Astrocyte of the spinal cord (primary cell): ENCODE measurements at regions not wholly inside any gene's neighbourhood (a gene's known extent, or its start where the extent isn't known, plus 50 kb on each side); places are given as distances from the start of the nearest gene placed in this dataset.

Experiments
- DNase-seq: peaks from one replicate; pipeline ENCODE4 v3.0.0; 2011; ENCODE audit warnings: low read depth, low spot score
- H3K4me3 ChIP-seq: 2 replicates; pipeline ENCODE4 v1.5.1; 2011; ENCODE audit warnings: low read depth, mild to moderate bottlenecking, low read length, moderate library complexity
- in situ Hi-C: cut with HindIII; loops from 2 replicates; pipeline ENCODE4 v1.10.0; 2017; ENCODE audit warnings: low sequenced_read_pairs
- TF ChIP-seq, protein P1 (sequence below): IDR thresholded peaks from 2 replicates; pipeline ENCODE4 v1.5.1; 2012; ENCODE audit warnings: low read depth, mild to moderate bottlenecking, low read length, inconsistent platforms

DNA sequence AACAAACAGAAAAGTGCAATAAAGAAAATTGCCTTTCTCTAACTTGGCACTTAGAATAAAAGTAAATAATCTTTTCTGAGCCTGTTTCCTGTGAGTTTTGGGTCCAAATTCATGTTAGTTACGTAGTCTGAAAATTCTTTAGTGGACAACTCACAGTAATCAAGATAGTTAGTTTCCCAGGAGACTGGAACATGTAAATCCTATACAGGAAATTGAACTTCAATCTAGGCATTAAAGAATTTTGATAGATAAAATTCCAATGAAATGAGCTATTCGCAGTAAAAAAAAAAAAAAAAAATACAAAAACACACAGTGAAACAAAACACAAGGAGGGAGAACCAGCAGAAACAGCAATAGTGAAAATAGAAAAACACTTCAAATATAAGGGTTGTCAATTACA lies 83.8 kb upstream of the REG3G start:
- TF ChIP-seq, protein P1, sequence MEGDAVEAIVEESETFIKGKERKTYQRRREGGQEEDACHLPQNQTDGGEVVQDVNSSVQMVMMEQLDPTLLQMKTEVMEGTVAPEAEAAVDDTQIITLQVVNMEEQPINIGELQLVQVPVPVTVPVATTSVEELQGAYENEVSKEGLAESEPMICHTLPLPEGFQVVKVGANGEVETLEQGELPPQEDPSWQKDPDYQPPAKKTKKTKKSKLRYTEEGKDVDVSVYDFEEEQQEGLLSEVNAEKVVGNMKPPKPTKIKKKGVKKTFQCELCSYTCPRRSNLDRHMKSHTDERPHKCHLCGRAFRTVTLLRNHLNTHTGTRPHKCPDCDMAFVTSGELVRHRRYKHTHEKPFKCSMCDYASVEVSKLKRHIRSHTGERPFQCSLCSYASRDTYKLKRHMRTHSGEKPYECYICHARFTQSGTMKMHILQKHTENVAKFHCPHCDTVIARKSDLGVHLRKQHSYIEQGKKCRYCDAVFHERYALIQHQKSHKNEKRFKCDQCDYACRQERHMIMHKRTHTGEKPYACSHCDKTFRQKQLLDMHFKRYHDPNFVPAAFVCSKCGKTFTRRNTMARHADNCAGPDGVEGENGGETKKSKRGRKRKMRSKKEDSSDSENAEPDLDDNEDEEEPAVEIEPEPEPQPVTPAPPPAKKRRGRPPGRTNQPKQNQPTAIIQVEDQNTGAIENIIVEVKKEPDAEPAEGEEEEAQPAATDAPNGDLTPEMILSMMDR = no peak
- no peak for DNase-seq

DNA sequence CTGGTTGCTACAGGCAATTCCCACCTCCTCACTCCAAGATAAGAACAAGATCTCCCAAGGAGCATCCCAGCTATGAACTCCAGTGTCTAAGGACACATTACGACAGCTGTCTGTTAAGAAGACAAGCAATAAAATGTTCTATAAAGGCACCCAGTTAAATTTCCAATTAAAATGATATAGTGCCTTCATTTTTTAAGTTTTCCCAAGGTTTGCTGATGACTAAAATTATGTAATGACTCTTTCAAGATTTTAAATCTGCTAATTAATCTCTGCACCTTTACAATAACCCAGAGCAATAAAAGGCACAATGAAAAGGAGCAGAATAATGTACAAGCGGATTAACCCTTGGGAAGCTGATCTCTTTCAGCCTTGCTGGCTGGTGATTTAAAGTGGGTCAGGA lies 61.6 kb upstream of the REG3G start:
- in situ Hi-C loops = no loop called here
- TF ChIP-seq, protein P1 = no peak
- H3K4me3 ChIP-seq = no peak overlapping the region
- DNase-seq = no peak

More for the DNA sequence above, 83.8 kb upstream of the REG3G start:
- in situ Hi-C loops = no loop called here
- no peak overlapping the region for H3K4me3 ChIP-seq

DNA sequence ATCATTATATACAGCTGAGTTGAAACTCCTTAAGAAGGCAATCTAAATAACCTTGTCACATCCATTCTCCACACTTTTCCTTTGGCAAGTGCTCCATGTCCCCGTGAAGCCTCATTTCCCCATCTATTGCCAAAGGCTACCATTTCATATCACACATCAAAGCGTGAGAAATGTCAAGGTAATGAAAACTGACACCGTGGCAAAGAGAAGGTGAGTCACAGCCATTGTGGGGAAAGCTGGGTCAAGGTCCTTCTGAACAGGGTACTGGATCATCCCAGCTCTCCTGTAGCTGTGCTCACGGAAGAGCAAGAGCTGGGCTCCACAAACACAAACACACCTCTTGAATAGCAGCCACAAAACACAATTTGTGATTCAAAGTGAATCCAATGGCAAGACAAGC lies 58.2 kb upstream of the REG3G start:
- TF ChIP-seq, protein P1 = no peak

DNA sequence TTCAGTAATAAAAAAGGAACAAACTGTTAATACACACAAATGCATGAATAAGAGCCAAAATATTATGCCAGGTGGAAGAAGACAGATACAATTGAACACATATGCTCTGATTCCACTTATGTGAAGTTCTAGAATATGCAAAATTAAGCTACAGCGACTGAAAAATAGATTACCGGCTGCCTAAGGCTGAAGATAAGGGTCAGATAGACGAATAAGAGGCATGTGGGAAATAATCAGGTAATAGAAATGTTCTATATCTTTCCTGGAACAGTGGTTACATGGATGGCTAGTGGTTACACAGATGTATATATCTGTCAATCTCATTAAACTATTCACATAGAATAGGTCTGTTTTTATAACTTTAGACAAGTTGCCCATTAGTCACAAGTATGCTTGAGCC lies 51.9 kb upstream of the REG3G start:
- no peak overlapping the region for H3K4me3 ChIP-seq
- TF ChIP-seq, protein P1 = no peak
- in situ Hi-C loops = no loop called here
- DNase-seq = no peak

More for the DNA sequence above, 58.2 kb upstream of the REG3G start:
- in situ Hi-C loops = no loop called here
- no peak overlapping the region for H3K4me3 ChIP-seq
- no peak for DNase-seq
